CD4-positive, CD25-positive, alpha-beta regulatory T cell (primary cell): ENCODE measurements at regions not wholly inside any gene's neighbourhood (a gene's known extent, or its start where the extent isn't known, plus 50 kb on each side); places are given as distances from the start of the nearest gene placed in this dataset.
A peak's percentile ranks its signal among the peaks of the same experiment; 100 is the strongest.

ENCODE experiments used
- ATAC-seq, 2 donors: fragments of 150-1000 bp; cut with Tn5 transposase; one replicate each; pipeline ENCODE4 v1.10.0; 2021; ENCODE audit warnings: low read depth in 2 of 2, moderate number of reproducible peaks in 2 of 2, moderate library complexity in 1 of 2
- DNase-seq, 3 donors: peaks; one replicate each; pipeline versions ENCODE4 v3.0.0 to v3.0.0-alpha.2; 2012 to 2022; ENCODE audit warnings: mixed read lengths in 1 of 3
- H3K27ac ChIP-seq: one replicate; pipeline ENCODE4 v1.7.0; 2013; ENCODE audit warnings: mild to moderate bottlenecking, low read length; ENCODE audit not compliant: insufficient read depth, poor library complexity, severe bottlenecking
- H3K27me3 ChIP-seq: one replicate; pipeline ENCODE4 v1.7.0; 2013; ENCODE audit warnings: low read length; ENCODE audit not compliant: control insufficient read depth, insufficient read depth
- H3K36me3 ChIP-seq: one replicate; pipeline ENCODE4 v1.7.0; 2013; ENCODE audit warnings: mild to moderate bottlenecking, low read length, moderate library complexity; ENCODE audit not compliant: control insufficient read depth, insufficient read depth
- H3K4me1 ChIP-seq: 2 replicates; pipeline ENCODE4 v1.7.0; 2013; ENCODE audit warnings: mild to moderate bottlenecking, low read length; ENCODE audit not compliant: insufficient read depth, control insufficient read depth, poor library complexity, severe bottlenecking
- H3K4me3 ChIP-seq: one replicate; pipeline ENCODE4 v1.7.0; 2013; ENCODE audit warnings: low read depth, mild to moderate bottlenecking, low read length, moderate library complexity
- H3K9me3 ChIP-seq, 2 experiments: 1 replicate in 1 of 2; 2 replicates in 1 of 2; pipeline ENCODE4 v1.7.0; 2013; ENCODE audit warnings: low read length in 2 of 2, mild to moderate bottlenecking in 1 of 2, moderate library complexity in 1 of 2; ENCODE audit not compliant: control insufficient read depth in 2 of 2
- H3K27ac Mint-ChIP-seq, 3 donors: one replicate each; pipeline ENCODE4 v1.8.0; 2020 to 2022; ENCODE audit warnings: mild to moderate bottlenecking in 3 of 3, mixed read lengths in 3 of 3, moderate library complexity in 2 of 3
- H3K27me3 Mint-ChIP-seq: one replicate; pipeline ENCODE4 v1.8.0; 2022; ENCODE audit warnings: mild to moderate bottlenecking, mixed read lengths
- H3K36me3 Mint-ChIP-seq: one replicate; pipeline ENCODE4 v1.8.0; 2020; ENCODE audit warnings: mixed read lengths
- H3K4me1 Mint-ChIP-seq, 4 donors: one replicate each; pipeline ENCODE4 v1.8.0; 2020 to 2022; ENCODE audit warnings: mixed read lengths in 4 of 4, mild to moderate bottlenecking in 1 of 4
- H3K4me3 Mint-ChIP-seq, 4 donors: one replicate each; pipeline ENCODE4 v1.8.0; 2020 to 2022; ENCODE audit warnings: mild to moderate bottlenecking in 4 of 4, mixed read lengths in 4 of 4, moderate library complexity in 3 of 4
- H3K9me3 Mint-ChIP-seq, 7 donors: one replicate each; pipeline ENCODE4 v1.8.0; 2020 to 2022; ENCODE audit warnings: mixed read lengths in 7 of 7, mild to moderate bottlenecking in 3 of 7, moderate library complexity in 2 of 7

- H3K4me1 ChIP-seq = no peaks in the 10 kb centered on the region
- Mint-ChIP-seq H3K9me3 (peaks cover 0 to 21% (median 3%) of the 10 kb centered on the region in 7 donors), H3K27me3 (no peaks in the 10 kb centered on the region), H3K4me1 (no peaks in the 10 kb centered on the region), H3K36me3 (no peaks in the 10 kb centered on the region), H3K4me3 (no peak overlapping the region), H3K27ac (no peak overlapping the region)
- no peak for ATAC-seq
- H3K27ac ChIP-seq = no peak overlapping the region
- H3K36me3 ChIP-seq = no peaks in the 10 kb centered on the region
- no peak overlapping the region for H3K4me3 ChIP-seq
- H3K9me3 ChIP-seq = no peaks in the 10 kb centered on the region
- DNase-seq = no peak
- H3K27me3 ChIP-seq = no peaks in the 10 kb centered on the region
These were observed 1668.7 kb downstream of the SUCLG1 start for GRCh38 chr2:82790206-82791021.

- Mint-ChIP-seq H3K4me3 (peak overlapping the region in 1 of 4 donors; percentile 69), H3K4me1 (no peaks in the 10 kb centered on the region)
These were observed 1669.3 kb downstream of the SUCLG1 start for GRCh38 chr2:82789851-82790205.

GRCh38 chr2:82781176-82781915 is 1677.7 kb downstream of the SUCLG1 start:
- no peaks in the 10 kb centered on the region for H3K36me3 ChIP-seq
- Mint-ChIP-seq H3K36me3 (no peaks in the 10 kb centered on the region), H3K27ac (no peak overlapping the region), H3K27me3 (no peaks in the 10 kb centered on the region), H3K4me3 (no peak overlapping the region), H3K4me1 (no peaks in the 10 kb centered on the region), H3K9me3 (peaks cover 0 to 24% (median 5%) of the 10 kb centered on the region in 7 donors)
- no peaks in the 10 kb centered on the region for H3K9me3 ChIP-seq
- H3K27me3 ChIP-seq = no peaks in the 10 kb centered on the region
- no peak overlapping the region for H3K4me3 ChIP-seq
- H3K27ac ChIP-seq = no peak overlapping the region
- DNase-seq = no peak
- no peaks in the 10 kb centered on the region for H3K4me1 ChIP-seq
- no peak for ATAC-seq

More at GRCh38 chr2:82789851-82790205, 1669.3 kb downstream of the SUCLG1 start:
- Histone ChIP-seq H3K27me3 (no peaks in the 10 kb centered on the region), H3K9me3 (no peaks in the 10 kb centered on the region), H3K27ac (no peak overlapping the region), H3K36me3 (no peaks in the 10 kb centered on the region), H3K4me3 (no peak overlapping the region), H3K4me1 (no peaks in the 10 kb centered on the region)
- Mint-ChIP-seq H3K36me3 (no peaks in the 10 kb centered on the region), H3K27me3 (no peaks in the 10 kb centered on the region), H3K27ac (no peak overlapping the region), H3K9me3 (peaks cover 0 to 21% (median 3%) of the 10 kb centered on the region in 7 donors)
- ATAC-seq (no peak), DNase-seq (no peak)

- no peaks in the 10 kb centered on the region for H3K27me3 Mint-ChIP-seq
- no peaks in the 10 kb centered on the region for H3K4me1 Mint-ChIP-seq
- H3K36me3 ChIP-seq = no peaks in the 10 kb centered on the region
- peak overlapping the region in 1 of 3 donors; percentile 48 for H3K27ac Mint-ChIP-seq
- no peak overlapping the region for H3K27ac ChIP-seq
- ATAC-seq (no peak), DNase-seq (no peak)
- no peaks in the 10 kb centered on the region for H3K4me1 ChIP-seq
- no peak overlapping the region for H3K4me3 Mint-ChIP-seq
- H3K27me3 ChIP-seq = no peaks in the 10 kb centered on the region
- H3K4me3 ChIP-seq = no peak overlapping the region
- peaks cover 0 to 35% (median 6%) of the 10 kb centered on the region in 7 donors for H3K9me3 Mint-ChIP-seq
- no peaks in the 10 kb centered on the region for H3K9me3 ChIP-seq
- no peaks in the 10 kb centered on the region for H3K36me3 Mint-ChIP-seq
These were observed 1679.0 kb downstream of the SUCLG1 start for GRCh38 chr2:82780050-82780449.

- no peak overlapping the region for H3K4me3 Mint-ChIP-seq
- no peaks in the 10 kb centered on the region for H3K27me3 Mint-ChIP-seq
- Histone ChIP-seq H3K36me3 (no peaks in the 10 kb centered on the region), H3K4me3 (no peak overlapping the region), H3K9me3 (peaks cover 6 to 7% of the 10 kb centered on the region in 2 experiments), H3K27me3 (no peaks in the 10 kb centered on the region), H3K4me1 (no peaks in the 10 kb centered on the region), H3K27ac (no peak overlapping the region)
- ATAC-seq (no peak), DNase-seq (no peak)
- no peak overlapping the region for H3K27ac Mint-ChIP-seq
- no peaks in the 10 kb centered on the region for H3K36me3 Mint-ChIP-seq
- H3K9me3 Mint-ChIP-seq = peaks cover 0 to 32% (median 11%) of the 10 kb centered on the region in 7 donors
- H3K4me1 Mint-ChIP-seq = no peaks in the 10 kb centered on the region
These were observed 1706.7 kb downstream of the SUCLG1 start for GRCh38 chr2:82752396-82752795.

GRCh38 chr2:82748653-82749052 is 1710.4 kb downstream of the SUCLG1 start:
- Mint-ChIP-seq H3K4me3 (no peak overlapping the region), H3K27ac (no peak overlapping the region), H3K36me3 (no peaks in the 10 kb centered on the region), H3K4me1 (no peaks in the 10 kb centered on the region), H3K27me3 (no peaks in the 10 kb centered on the region), H3K9me3 (peaks cover 1 to 27% (median 8%) of the 10 kb centered on the region in 7 donors)
- DNase-seq (no peak), ATAC-seq (no peak)
- H3K9me3 ChIP-seq = peaks cover 6 to 7% of the 10 kb centered on the region in 2 experiments
- H3K27me3 ChIP-seq = no peaks in the 10 kb centered on the region
- no peak overlapping the region for H3K27ac ChIP-seq
- no peaks in the 10 kb centered on the region for H3K36me3 ChIP-seq
- H3K4me1 ChIP-seq = no peaks in the 10 kb centered on the region
- H3K4me3 ChIP-seq = no peak overlapping the region

- Histone ChIP-seq H3K9me3 (no peaks in the 10 kb centered on the region), H3K27me3 (no peaks in the 10 kb centered on the region), H3K27ac (no peak overlapping the region), H3K36me3 (no peaks in the 10 kb centered on the region), H3K4me3 (no peak overlapping the region), H3K4me1 (no peaks in the 10 kb centered on the region)
- no peaks in the 10 kb centered on the region for H3K27me3 Mint-ChIP-seq
- H3K9me3 Mint-ChIP-seq = peaks cover 2 to 20% (median 8%) of the 10 kb centered on the region in 7 donors
- no peaks in the 10 kb centered on the region for H3K36me3 Mint-ChIP-seq
- no peaks in the 10 kb centered on the region for H3K4me1 Mint-ChIP-seq
- no peak overlapping the region for H3K4me3 Mint-ChIP-seq
- no peak overlapping the region for H3K27ac Mint-ChIP-seq
- ATAC-seq = no peak
- no peak for DNase-seq
These were observed 1718.6 kb downstream of the SUCLG1 start for GRCh38 chr2:82740527-82740926.
